ENCODE measurements at regions not wholly inside any gene's neighbourhood (a gene's known extent, or its start where the extent isn't known, plus 50 kb on each side); places are given as distances from the start of the nearest gene placed in this dataset.

- H3K23ac ChIP-seq (ENCODE audit: low read depth, low read length, poor library complexity), result no peak overlapping the region
- no peak overlapping the region for H3K18ac ChIP-seq (ENCODE audit: low read length)
- H2BK120ac ChIP-seq (ENCODE audit: low read depth, low read length), result no peak overlapping the region
- no peaks in the 10 kb centered on the region for H3K36me3 ChIP-seq (replicated peaks in 1 of 2; ENCODE audit: control insufficient read depth in 2 of 2, insufficient read depth in 2 of 2, low read length in 2 of 2)
- no peak overlapping the region for H2AFZ ChIP-seq (ENCODE audit: low read length)
- H4K8ac ChIP-seq (ENCODE audit: low read depth, low read length), result no peak overlapping the region
- no CpG with 5 or more reads among the region's 2 CpGs for WGBS, 2 donors (ENCODE audit: extremely low coverage in 2 of 2, insufficient read length in 2 of 2, insufficient replicate concordance in 1 of 2)
- H2BK15ac ChIP-seq (ENCODE audit: low read length), result no peak overlapping the region
- H3K4me3 ChIP-seq (ENCODE audit: low read length in 2 of 2), result no peak overlapping the region
- H3K27me3 ChIP-seq (ENCODE audit: control insufficient read depth in 3 of 3, insufficient read depth in 3 of 3, low read depth in 1 of 3, low read length in 3 of 3), result no peaks in the 10 kb centered on the region
- no peak overlapping the region for H3K4me2 ChIP-seq (ENCODE audit: insufficient read depth, low read length, poor library complexity, severe bottlenecking)
- peaks cover 0 to 6% of the 10 kb centered on the region in 2 donors for H3K9me3 ChIP-seq (replicated peaks in 1 of 2; ENCODE audit: control insufficient read depth in 2 of 2, insufficient read depth in 1 of 2, low read depth in 1 of 2, low read length in 2 of 2)
- H2AK5ac ChIP-seq (ENCODE audit: low read depth, low read length), result no peak overlapping the region
- H2BK5ac ChIP-seq (ENCODE audit: low read length), result no peak overlapping the region
- no peaks in the 10 kb centered on the region for H3K79me1 ChIP-seq (ENCODE audit: low read depth, low read length)
- H3K4me1 ChIP-seq (ENCODE audit: control insufficient read depth in 2 of 2, insufficient read depth in 1 of 2, low read depth in 1 of 2, low read length in 2 of 2), result no peaks in the 10 kb centered on the region
- H3K4ac ChIP-seq (ENCODE audit: low read length), result no peak overlapping the region
- H3K27ac ChIP-seq (replicated peaks; ENCODE audit: low read length), result no peak overlapping the region
- no peak overlapping the region for H3K14ac ChIP-seq (ENCODE audit: low read length)
- H4K91ac ChIP-seq (ENCODE audit: low read depth, low read length, poor library complexity), result no peak overlapping the region
- H2BK12ac ChIP-seq (ENCODE audit: low read length), result no peak overlapping the region
- no peak for DNase-seq (ENCODE audit: low spot score)
- no peak overlapping the region for H3K9ac ChIP-seq (ENCODE audit: low read depth, low read length, poor library complexity)
These were observed 221.1 kb downstream of the OR4A5 start for GRCh38 chr11:54927704-54928103.

- Histone ChIP-seq H3K27ac (replicated peaks; ENCODE audit: low read length) (no peak overlapping the region), H4K8ac (ENCODE audit: low read depth, low read length) (no peak overlapping the region), H2AFZ (ENCODE audit: low read length) (no peak overlapping the region), H3K23ac (ENCODE audit: low read depth, low read length, poor library complexity) (no peak overlapping the region), H3K4me1 (ENCODE audit: control insufficient read depth in 2 of 2, insufficient read depth in 1 of 2, low read depth in 1 of 2, low read length in 2 of 2) (no peaks in the 10 kb centered on the region), H2BK5ac (ENCODE audit: low read length) (no peak overlapping the region), H3K9ac (ENCODE audit: low read depth, low read length, poor library complexity) (no peak overlapping the region), H3K4me3 (ENCODE audit: low read length in 2 of 2) (no peak overlapping the region), H3K79me1 (ENCODE audit: low read depth, low read length) (no peaks in the 10 kb centered on the region), H2BK15ac (ENCODE audit: low read length) (no peak overlapping the region), H2AK5ac (ENCODE audit: low read depth, low read length) (no peak overlapping the region), H3K14ac (ENCODE audit: low read length) (no peak overlapping the region), H3K4me2 (ENCODE audit: insufficient read depth, low read length, poor library complexity, severe bottlenecking) (peak overlapping the region; percentile 11), H2BK120ac (ENCODE audit: low read depth, low read length) (no peak overlapping the region), H2BK12ac (ENCODE audit: low read length) (no peak overlapping the region), H3K27me3 (ENCODE audit: control insufficient read depth in 3 of 3, insufficient read depth in 3 of 3, low read depth in 1 of 3, low read length in 3 of 3) (no peaks in the 10 kb centered on the region), H3K18ac (ENCODE audit: low read length) (no peak overlapping the region), H3K4ac (ENCODE audit: low read length) (no peak overlapping the region), H3K9me3 (replicated peaks in 1 of 2; ENCODE audit: control insufficient read depth in 2 of 2, insufficient read depth in 1 of 2, low read depth in 1 of 2, low read length in 2 of 2) (peaks cover 0 to 4% of the 10 kb centered on the region in 2 donors), H4K91ac (ENCODE audit: low read depth, low read length, poor library complexity) (no peak overlapping the region), H3K36me3 (replicated peaks in 1 of 2; ENCODE audit: control insufficient read depth in 2 of 2, insufficient read depth in 2 of 2, low read length in 2 of 2) (no peaks in the 10 kb centered on the region)
- no CpG with 5 or more reads among the region's 2 CpGs for WGBS, 2 donors (ENCODE audit: extremely low coverage in 2 of 2, insufficient read length in 2 of 2, insufficient replicate concordance in 1 of 2)
- no peak for DNase-seq (ENCODE audit: low spot score)
These were observed 224.3 kb downstream of the OR4A5 start for GRCh38 chr11:54930930-54931329.

DNA sequence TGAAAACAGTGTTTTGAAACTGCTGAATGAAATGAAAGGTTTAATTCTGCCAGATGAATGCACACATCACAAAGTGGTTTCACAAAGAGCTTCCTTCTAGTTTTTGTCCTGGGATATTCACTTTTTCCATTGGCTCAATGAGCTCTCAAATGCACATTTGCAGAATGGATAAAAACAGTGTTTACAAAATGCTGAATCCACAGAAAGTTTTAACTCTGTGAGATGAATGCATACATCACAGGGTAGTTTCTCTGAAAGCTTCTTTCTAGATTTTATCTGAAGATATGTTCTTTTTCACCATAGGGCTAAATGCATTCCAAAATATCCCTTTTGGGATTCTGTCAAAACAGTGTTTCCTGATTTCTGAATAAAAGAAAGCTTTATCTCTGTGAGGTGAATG, 237.6 kb downstream of the OR4A5 start:
- no peak for DNase-seq (ENCODE audit: low spot score)
- Histone ChIP-seq H3K18ac (ENCODE audit: low read length) (no peak overlapping the region), H3K36me3 (replicated peaks in 1 of 2; ENCODE audit: control insufficient read depth in 2 of 2, insufficient read depth in 2 of 2, low read length in 2 of 2) (no peaks in the 10 kb centered on the region), H3K4ac (ENCODE audit: low read length) (no peak overlapping the region), H3K27ac (replicated peaks; ENCODE audit: low read length) (no peak overlapping the region), H4K91ac (ENCODE audit: low read depth, low read length, poor library complexity) (no peak overlapping the region), H3K9ac (ENCODE audit: low read depth, low read length, poor library complexity) (no peak overlapping the region), H2BK5ac (ENCODE audit: low read length) (no peak overlapping the region), H3K79me1 (ENCODE audit: low read depth, low read length) (no peaks in the 10 kb centered on the region), H2BK12ac (ENCODE audit: low read length) (no peak overlapping the region), H2AK5ac (ENCODE audit: low read depth, low read length) (no peak overlapping the region), H3K4me3 (ENCODE audit: low read length in 2 of 2) (no peak overlapping the region), H2BK120ac (ENCODE audit: low read depth, low read length) (no peak overlapping the region), H3K14ac (ENCODE audit: low read length) (no peak overlapping the region), H3K4me1 (ENCODE audit: control insufficient read depth in 2 of 2, insufficient read depth in 1 of 2, low read depth in 1 of 2, low read length in 2 of 2) (no peaks in the 10 kb centered on the region), H3K27me3 (ENCODE audit: control insufficient read depth in 3 of 3, insufficient read depth in 3 of 3, low read depth in 1 of 3, low read length in 3 of 3) (no peaks in the 10 kb centered on the region), H2BK15ac (ENCODE audit: low read length) (no peak overlapping the region), H3K23ac (ENCODE audit: low read depth, low read length, poor library complexity) (no peak overlapping the region), H3K9me3 (replicated peaks in 1 of 2; ENCODE audit: control insufficient read depth in 2 of 2, insufficient read depth in 1 of 2, low read depth in 1 of 2, low read length in 2 of 2) (peaks cover 0 to 2% of the 10 kb centered on the region in 2 donors), H4K8ac (ENCODE audit: low read depth, low read length) (no peak overlapping the region), H3K4me2 (ENCODE audit: insufficient read depth, low read length, poor library complexity, severe bottlenecking) (no peak overlapping the region), H2AFZ (ENCODE audit: low read length) (no peak overlapping the region)

GRCh38 chr11:54946424-54946823, 239.8 kb downstream of the OR4A5 start:
- no peak overlapping the region for H2BK5ac ChIP-seq (ENCODE audit: low read length)
- DNase-seq (ENCODE audit: low spot score), result no peak
- H3K4me2 ChIP-seq (ENCODE audit: insufficient read depth, low read length, poor library complexity, severe bottlenecking), result no peak overlapping the region
- WGBS, 2 donors (ENCODE audit: extremely low coverage in 2 of 2, insufficient read length in 2 of 2, insufficient replicate concordance in 1 of 2), result no CpG with 5 or more reads among the region's 1 CpG
- H2BK120ac ChIP-seq (ENCODE audit: low read depth, low read length), result no peak overlapping the region
- no peak overlapping the region for H2BK15ac ChIP-seq (ENCODE audit: low read length)
- no peak overlapping the region for H2BK12ac ChIP-seq (ENCODE audit: low read length)
- peaks cover 0 to 2% of the 10 kb centered on the region in 2 donors for H3K9me3 ChIP-seq (replicated peaks in 1 of 2; ENCODE audit: control insufficient read depth in 2 of 2, insufficient read depth in 1 of 2, low read depth in 1 of 2, low read length in 2 of 2)
- no peaks in the 10 kb centered on the region for H3K36me3 ChIP-seq (replicated peaks in 1 of 2; ENCODE audit: control insufficient read depth in 2 of 2, insufficient read depth in 2 of 2, low read length in 2 of 2)
- no peak overlapping the region for H4K91ac ChIP-seq (ENCODE audit: low read depth, low read length, poor library complexity)
- H2AK5ac ChIP-seq (ENCODE audit: low read depth, low read length), result no peak overlapping the region
- no peak overlapping the region for H4K8ac ChIP-seq (ENCODE audit: low read depth, low read length)
- H2AFZ ChIP-seq (ENCODE audit: low read length), result no peak overlapping the region
- no peaks in the 10 kb centered on the region for H3K4me1 ChIP-seq (ENCODE audit: control insufficient read depth in 2 of 2, insufficient read depth in 1 of 2, low read depth in 1 of 2, low read length in 2 of 2)
- no peak overlapping the region for H3K4ac ChIP-seq (ENCODE audit: low read length)
- H3K27ac ChIP-seq (replicated peaks; ENCODE audit: low read length), result no peak overlapping the region
- H3K14ac ChIP-seq (ENCODE audit: low read length), result no peak overlapping the region
- H3K4me3 ChIP-seq (ENCODE audit: low read length in 2 of 2), result no peak overlapping the region
- H3K23ac ChIP-seq (ENCODE audit: low read depth, low read length, poor library complexity), result no peak overlapping the region
- no peak overlapping the region for H3K9ac ChIP-seq (ENCODE audit: low read depth, low read length, poor library complexity)
- no peaks in the 10 kb centered on the region for H3K27me3 ChIP-seq (ENCODE audit: control insufficient read depth in 3 of 3, insufficient read depth in 3 of 3, low read depth in 1 of 3, low read length in 3 of 3)
- no peak overlapping the region for H3K18ac ChIP-seq (ENCODE audit: low read length)
- H3K79me1 ChIP-seq (ENCODE audit: low read depth, low read length), result no peaks in the 10 kb centered on the region

All from neuronal stem cell (in vitro differentiated cells).